AG04449 (cell line): ENCODE measurements at regions not wholly inside any gene's neighbourhood (a gene's known extent, or its start where the extent isn't known, plus 50 kb on each side); places are given as distances from the start of the nearest gene placed in this dataset.

Source experiments
- CTCF ChIA-PET: fragments of 350-600 bp; formaldehyde crosslinking; extraction: SDS; loops from one replicate; lab custom pipeline; 2021; ENCODE audit warnings: antibody characterized with exemption; lab: Yijun Ruan, JAX
- POLR2A ChIA-PET: fragments of 400-600, 350-600 bp; formaldehyde crosslinking; extraction: SDS; loops from one replicate; lab custom pipeline; 2020; ENCODE audit warnings: antibody characterized with exemption, inconsistent platforms; lab: Yijun Ruan, JAX
- DNase-seq: peaks from one replicate; pipeline ENCODE4 v3.0.0-alpha.2; 2010; ENCODE audit warnings: low read depth, low spot score
- H3K4me3 ChIP-seq: 2 replicates; pipeline ENCODE4 v1.5.1; 2011; ENCODE audit warnings: low read depth, mild to moderate bottlenecking, control low read depth, low read length
- CTCF ChIP-seq: IDR thresholded peaks from one replicate; pipeline ENCODE4 v1.5.1; 2011; ENCODE audit warnings: mild to moderate bottlenecking, moderate library complexity, low read length, control low read depth, inconsistent platforms; ENCODE audit not compliant: insufficient read depth; ENCODE audit errors: missing control alignments

- ChIA-PET POLR2A (no interaction called here), CTCF (no interaction called here)
- no peak for DNase-seq
- no peak for TF ChIP-seq CTCF
- H3K4me3 ChIP-seq = no peak overlapping the region
Measured at GRCh38 chr17:54466875-54467274, 433.8 kb upstream of the TOM1L1 start.

GRCh38 chr17:54482843-54483242 lies 417.8 kb upstream of the TOM1L1 start:
- ChIA-PET POLR2A (no interaction called here), CTCF (no interaction called here)
- TF ChIP-seq CTCF = no peak
- no peak for DNase-seq
- H3K4me3 ChIP-seq = no peak overlapping the region

GRCh38 chr17:54493691-54494090 lies 407.0 kb upstream of the TOM1L1 start:
- TF ChIP-seq CTCF = no peak
- DNase-seq = no peak
- POLR2A ChIA-PET = no interaction called here
- CTCF ChIA-PET = no interaction called here
- H3K4me3 ChIP-seq = no peak overlapping the region

GRCh38 chr17:54494721-54495715 lies 405.6 kb upstream of the TOM1L1 start:
- no peak for TF ChIP-seq CTCF
- CTCF ChIA-PET = no interaction called here
- POLR2A ChIA-PET = no interaction called here
- no peak for DNase-seq
- H3K4me3 ChIP-seq = no peak overlapping the region

- no peak overlapping the region for H3K4me3 ChIP-seq
- CTCF ChIA-PET = no interaction called here
- no peak for TF ChIP-seq CTCF
- DNase-seq = no peak
- POLR2A ChIA-PET = no interaction called here
Measured at GRCh38 chr17:54505404-54505803, 395.2 kb upstream of the TOM1L1 start.

- DNase-seq = no peak
- CTCF ChIA-PET = no interaction called here
- POLR2A ChIA-PET = no interaction called here
- no peak overlapping the region for H3K4me3 ChIP-seq
- TF ChIP-seq CTCF = no peak
Measured at GRCh38 chr17:54518706-54519105, 381.9 kb upstream of the TOM1L1 start.
